ENCODE measurements at regions not wholly inside any gene's neighbourhood (a gene's known extent, or its start where the extent isn't known, plus 50 kb on each side); places are given as distances from the start of the nearest gene placed in this dataset.

GRCh38 chr5:125083981-125084380 lies 337.5 kb upstream of the ZNF608 start:
- ChIA-PET CTCF (interaction anchor here (1.1 kb wide), 1 partner anchor 60 kb away, joined by 4 read pairs; no protein-coding TSS in a partner anchor), SMC1A (ENCODE audit: uncharacterized antibody, unreplicated experiment) (no interaction called here), RAD21 (ENCODE audit: unreplicated experiment) (no interaction called here), POLR2A (no interaction called here)
- intact Hi-C loops (cut with micrococcal nuclease; ENCODE audit: unreplicated experiment) = no loop called here
- Histone ChIP-seq H3K36me3 (ENCODE audit: control insufficient read depth in 2 of 2, insufficient read depth in 2 of 2, low read length in 1 of 2) (no peaks in the 10 kb centered on the region), H3K4me3 (no peak overlapping the region), H4K20me1 (ENCODE audit: control insufficient read depth, insufficient read depth) (no peaks in the 10 kb centered on the region), H3K4me2 (ENCODE audit: control insufficient read depth, insufficient read depth) (no peak overlapping the region), H3K9me3 (replicated peaks; ENCODE audit: control insufficient read depth, insufficient read depth, low read length) (no peaks in the 10 kb centered on the region; the same call in 2 of the 3 replicates), H2AFZ (ENCODE audit: control insufficient read depth, low read depth, low read length) (no peak overlapping the region), H3K27ac (ENCODE audit: control insufficient read depth, insufficient read depth) (no peak overlapping the region), H3K27me3 (replicated peaks in 1 of 2; ENCODE audit: control insufficient read depth in 2 of 2, insufficient read depth in 2 of 2, low read length in 1 of 2) (no peaks in the 10 kb centered on the region), H3K4me1 (ENCODE audit: control insufficient read depth, insufficient read depth, low read length) (no peaks in the 10 kb centered on the region), H3K79me2 (ENCODE audit: control insufficient read depth, insufficient read depth, low read length) (no peaks in the 10 kb centered on the region), H3K9ac (ENCODE audit: control insufficient read depth, insufficient read depth, low read length) (no peak overlapping the region)
- TF ChIP-seq STAT1 (conservative IDR thresholded peaks at IDR 0.05) = no peak
- TF ChIP-seq BCLAF1 (IDR thresholded peaks at IDR 0.05) = no peak
- TF ChIP-seq SIN3A (IDR thresholded peaks at IDR 0.05; ENCODE audit: low read depth, low read length) = no peak
- no peak for TF ChIP-seq ATF7 (IDR thresholded peaks at IDR 0.05; ENCODE audit: low read depth)
- TF ChIP-seq E2F8 (IDR thresholded peaks at IDR 0.05; ENCODE audit: low read depth, partially characterized antibody) = no peak
- no peak for TF ChIP-seq NFIC (IDR thresholded peaks at IDR 0.05; ENCODE audit: low read depth, low read length)
- TF ChIP-seq FOXM1 (IDR thresholded peaks at IDR 0.05; ENCODE audit: low read depth, low read length) = no peak
- TF ChIP-seq ZBED1 (IDR thresholded peaks at IDR 0.05; ENCODE audit: borderline replicate concordance) = no peak
- no peak for TF ChIP-seq EP300 (IDR thresholded peaks at IDR 0.05; ENCODE audit: borderline replicate concordance in 1 of 2, control insufficient read depth in 1 of 2, low read depth in 2 of 2, low read length in 2 of 2)
- TF ChIP-seq PAX8 (IDR thresholded peaks at IDR 0.05) = no peak
- TF ChIP-seq, protein P1, sequence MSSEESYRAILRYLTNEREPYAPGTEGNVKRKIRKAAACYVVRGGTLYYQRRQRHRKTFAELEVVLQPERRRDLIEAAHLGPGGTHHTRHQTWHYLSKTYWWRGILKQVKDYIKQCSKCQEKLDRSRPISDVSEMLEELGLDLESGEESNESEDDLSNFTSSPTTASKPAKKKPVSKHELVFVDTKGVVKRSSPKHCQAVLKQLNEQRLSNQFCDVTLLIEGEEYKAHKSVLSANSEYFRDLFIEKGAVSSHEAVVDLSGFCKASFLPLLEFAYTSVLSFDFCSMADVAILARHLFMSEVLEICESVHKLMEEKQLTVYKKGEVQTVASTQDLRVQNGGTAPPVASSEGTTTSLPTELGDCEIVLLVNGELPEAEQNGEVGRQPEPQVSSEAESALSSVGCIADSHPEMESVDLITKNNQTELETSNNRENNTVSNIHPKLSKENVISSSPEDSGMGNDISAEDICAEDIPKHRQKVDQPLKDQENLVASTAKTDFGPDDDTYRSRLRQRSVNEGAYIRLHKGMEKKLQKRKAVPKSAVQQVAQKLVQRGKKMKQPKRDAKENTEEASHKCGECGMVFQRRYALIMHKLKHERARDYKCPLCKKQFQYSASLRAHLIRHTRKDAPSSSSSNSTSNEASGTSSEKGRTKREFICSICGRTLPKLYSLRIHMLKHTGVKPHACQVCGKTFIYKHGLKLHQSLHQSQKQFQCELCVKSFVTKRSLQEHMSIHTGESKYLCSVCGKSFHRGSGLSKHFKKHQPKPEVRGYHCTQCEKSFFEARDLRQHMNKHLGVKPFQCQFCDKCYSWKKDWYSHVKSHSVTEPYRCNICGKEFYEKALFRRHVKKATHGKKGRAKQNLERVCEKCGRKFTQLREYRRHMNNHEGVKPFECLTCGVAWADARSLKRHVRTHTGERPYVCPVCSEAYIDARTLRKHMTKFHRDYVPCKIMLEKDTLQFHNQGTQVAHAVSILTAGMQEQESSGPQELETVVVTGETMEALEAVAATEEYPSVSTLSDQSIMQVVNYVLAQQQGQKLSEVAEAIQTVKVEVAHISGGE (CRISPR knock-in tag; IDR thresholded peaks at IDR 0.05) = no peak
- DNase-seq (ENCODE audit: low read depth, low spot score) (no peak), FAIRE-seq (no peak), ATAC-seq (no peak)
- no TSS peak for BruUV-seq (replicated peaks)
- in situ Hi-C loops (cut with MboI) = no loop called here

All from GM12878 (cell line).